ENCODE measurements at regions not wholly inside any gene's neighbourhood (a gene's known extent, or its start where the extent isn't known, plus 50 kb on each side); places are given as distances from the start of the nearest gene placed in this dataset.
"Not testable (repeated sequence)": the region's sequence is repeated elsewhere in the genome, so short reads cannot be mapped to it uniquely, and the experiment has no call there.

DNA sequence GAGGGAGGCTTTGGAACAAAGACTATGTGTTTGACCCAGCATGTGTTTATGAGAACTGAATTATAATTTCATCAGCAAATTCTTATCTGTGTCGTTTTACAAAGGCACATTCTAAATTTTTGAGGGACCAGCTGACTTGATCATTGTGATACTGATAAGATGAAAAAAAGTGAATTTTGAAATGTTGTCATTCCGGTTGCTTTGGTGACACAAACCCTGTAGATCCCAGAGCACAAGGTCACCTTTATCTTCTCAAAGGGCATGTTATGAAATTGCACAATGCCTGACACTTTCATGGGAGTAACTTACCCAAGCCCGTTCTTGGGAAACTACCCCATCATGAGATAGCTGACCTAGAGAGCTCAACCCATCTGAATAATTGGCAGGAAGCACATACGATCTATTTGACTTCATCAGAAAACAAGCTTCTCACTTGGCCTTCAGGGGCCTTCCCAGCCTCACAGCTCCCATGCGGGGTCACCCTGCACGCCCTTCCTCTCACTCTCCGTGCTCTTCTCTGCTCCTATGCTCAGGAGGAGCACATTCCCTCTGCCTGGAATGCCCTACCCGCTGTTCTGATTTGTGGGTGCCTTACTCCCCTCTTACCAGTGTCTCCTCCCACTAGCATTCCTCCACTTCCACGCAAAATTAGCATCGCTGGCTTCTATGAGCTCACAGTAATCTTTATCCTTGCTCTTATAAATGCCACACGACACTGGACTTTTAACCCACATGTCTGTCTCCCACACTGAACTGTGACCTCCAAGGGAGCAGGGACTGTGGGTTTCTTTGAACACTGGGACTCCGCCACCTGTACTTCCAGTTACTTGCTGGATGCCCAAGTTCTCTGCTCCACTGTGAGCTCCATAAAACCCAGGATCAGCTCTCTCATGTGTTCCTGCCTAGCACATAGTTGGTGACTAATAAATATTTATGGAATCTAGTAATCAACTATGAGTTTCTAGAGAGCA, 555.8 kb upstream of the ID2 start:
- POLR2A ChIA-PET, result interaction anchor here (0.6 to 1.0 kb wide), 2 partner anchors 25 to 556 kb away, joined by 3 read pairs; partner anchors contain the start of gene ID2
- CTCF ChIA-PET, result no interaction called here
- Mint-ChIP-seq H3K4me1 (ENCODE audit: low read depth, unreplicated experiment) (peaks cover 8% of the 10 kb centered on the region), H3K9me3 (ENCODE audit: unreplicated experiment) (no peaks in the 10 kb centered on the region), H3K36me3 (ENCODE audit: insufficient read depth, unreplicated experiment) (peaks cover 5% of the 10 kb centered on the region), H3K4me3 (ENCODE audit: unreplicated experiment) (no peak overlapping the region), H3K27ac (ENCODE audit: unreplicated experiment) (peak overlapping the region; percentile 50), H3K27me3 (ENCODE audit: insufficient read depth, unreplicated experiment) (no peaks in the 10 kb centered on the region)
- no TSS peak for BruUV-seq (replicated peaks)
- intact Hi-C loops (cut with micrococcal nuclease; ENCODE audit: unreplicated experiment), result loop anchor here (1.0 to 10.0 kb wide), 2 partner anchors 23 to 499 kb away; no protein-coding TSS in a partner anchor
- H3K36me3 ChIP-seq (ENCODE audit: control insufficient read depth, insufficient read depth, low read length), result no peaks in the 10 kb centered on the region
- H3K4me1 ChIP-seq, result peaks cover 31% of the 10 kb centered on the region
- no peaks in the 10 kb centered on the region for H3K27me3 ChIP-seq (replicated peaks; ENCODE audit: control insufficient read depth, insufficient read depth, low read length)
- DNase-seq, result peak; percentile 54 to 77
- TF ChIP-seq CTCF (IDR thresholded peaks at IDR 0.05; ENCODE audit: insufficient read depth in 1 of 2, low read depth in 1 of 2, low read length in 1 of 2, severe bottlenecking in 1 of 2, unreplicated experiment in 1 of 2), result no peak
- H3K4me3 ChIP-seq (ENCODE audit: low read depth, low read length), result no peak overlapping the region
- no peaks in the 10 kb centered on the region for H3K9me3 ChIP-seq

DNA sequence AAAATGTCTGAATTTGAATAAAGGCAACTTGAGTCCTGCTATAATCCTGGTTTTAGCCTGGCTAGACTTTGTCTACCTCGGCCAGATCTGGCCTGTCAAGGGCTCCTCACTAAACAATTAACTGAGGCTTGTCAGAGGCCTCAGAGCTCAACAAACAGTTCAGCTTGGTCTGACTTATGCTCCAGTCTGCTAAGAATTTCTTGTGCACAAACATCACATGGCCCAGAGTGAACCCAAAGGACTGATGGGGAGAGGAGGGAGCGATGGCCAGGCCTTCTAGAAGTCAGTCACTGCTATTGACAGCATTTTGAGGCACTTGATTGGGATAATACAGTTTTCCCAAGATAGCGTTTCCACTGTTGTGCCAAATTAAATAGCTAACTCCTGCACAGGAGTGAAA, 555.1 kb upstream of the ID2 start:
- CTCF ChIA-PET, result no interaction called here
- peaks cover 5% of the 10 kb centered on the region for H3K36me3 Mint-ChIP-seq (ENCODE audit: insufficient read depth, unreplicated experiment)
- Histone ChIP-seq H3K27me3 (replicated peaks; ENCODE audit: control insufficient read depth, insufficient read depth, low read length) (no peaks in the 10 kb centered on the region), H3K9me3 (no peaks in the 10 kb centered on the region), H3K4me1 (peaks cover 26% of the 10 kb centered on the region), H3K4me3 (ENCODE audit: low read depth, low read length) (no peak overlapping the region), H3K36me3 (ENCODE audit: control insufficient read depth, insufficient read depth, low read length) (no peaks in the 10 kb centered on the region)
- no peaks in the 10 kb centered on the region for H3K27me3 Mint-ChIP-seq (ENCODE audit: insufficient read depth, unreplicated experiment)
- no peak overlapping the region for H3K27ac Mint-ChIP-seq (ENCODE audit: unreplicated experiment)
- TF ChIP-seq CTCF (IDR thresholded peaks at IDR 0.05; ENCODE audit: insufficient read depth in 1 of 2, low read depth in 1 of 2, low read length in 1 of 2, severe bottlenecking in 1 of 2, unreplicated experiment in 1 of 2), result no peak
- peaks cover 8% of the 10 kb centered on the region for H3K4me1 Mint-ChIP-seq (ENCODE audit: low read depth, unreplicated experiment)
- intact Hi-C loops (cut with micrococcal nuclease; ENCODE audit: unreplicated experiment), result loop anchor here (10.0 kb wide), 1 partner anchor 498 kb away; no protein-coding TSS in a partner anchor
- no peak overlapping the region for H3K4me3 Mint-ChIP-seq (ENCODE audit: unreplicated experiment)
- POLR2A ChIA-PET, result interaction anchor here (0.6 kb wide), 1 partner anchor 26 kb away, joined by 3 read pairs; no protein-coding TSS in a partner anchor
- BruUV-seq (replicated peaks), result no TSS peak
- no peak for DNase-seq
- H3K9me3 Mint-ChIP-seq (ENCODE audit: unreplicated experiment), result no peaks in the 10 kb centered on the region

GRCh38 chr2:8131423-8131822, 550.4 kb upstream of the ID2 start:
- H3K4me1 ChIP-seq, result peaks cover 12% of the 10 kb centered on the region
- H3K9me3 ChIP-seq; H3K36me3 Mint-ChIP-seq (ENCODE audit: insufficient read depth, unreplicated experiment); BruUV-seq (replicated peaks); H3K27ac Mint-ChIP-seq (ENCODE audit: unreplicated experiment); H3K4me3 ChIP-seq (ENCODE audit: low read depth, low read length); H3K36me3 ChIP-seq (ENCODE audit: control insufficient read depth, insufficient read depth, low read length); H3K27me3 Mint-ChIP-seq (ENCODE audit: insufficient read depth, unreplicated experiment); H3K9me3 Mint-ChIP-seq (ENCODE audit: unreplicated experiment); H3K4me1 Mint-ChIP-seq (ENCODE audit: low read depth, unreplicated experiment); H3K27me3 ChIP-seq (replicated peaks; ENCODE audit: control insufficient read depth, insufficient read depth, low read length); DNase-seq; intact Hi-C loops (cut with micrococcal nuclease; ENCODE audit: unreplicated experiment); H3K4me3 Mint-ChIP-seq (ENCODE audit: unreplicated experiment); POLR2A ChIA-PET; CTCF ChIA-PET: not testable (repeated sequence)

Measured in Caco-2 (cell line).